Erythroblast (primary cell): ENCODE measurements at regions not wholly inside any gene's neighbourhood (a gene's known extent, or its start where the extent isn't known, plus 50 kb on each side); places are given as distances from the start of the nearest gene placed in this dataset.

Source experiments
- GATA1 ChIP-seq: IDR thresholded peaks from 2 replicates; pipeline ENCODE4 v1.6.1; 2011; ENCODE audit warnings: low read depth, mild to moderate bottlenecking, control low read depth, low read length, moderate library complexity
- POLR2A ChIP-seq: IDR thresholded peaks from 2 replicates; pipeline ENCODE4 v1.6.1; 2011; ENCODE audit warnings: mild to moderate bottlenecking, low read length

GRCh38 chrX:46340696-46341095 lies 204.5 kb downstream of the ZNF674 start:
- no peak for TF ChIP-seq POLR2A
- no peak for TF ChIP-seq GATA1
